NCI-H2227 treated with DMSO at 0.1 percent for 48 hours (cell line): ENCODE measurements at regions not wholly inside any gene's neighbourhood (a gene's known extent, or its start where the extent isn't known, plus 50 kb on each side); places are given as distances from the start of the nearest gene placed in this dataset.
"Not testable (repeated sequence)": the region's sequence is repeated elsewhere in the genome, so short reads cannot be mapped to it uniquely, and the experiment has no call there.

Experiments
- DNase-seq: peaks from one replicate; lab custom pipeline; 2025; lab: John Stamatoyannopoulos, UW

DNA sequence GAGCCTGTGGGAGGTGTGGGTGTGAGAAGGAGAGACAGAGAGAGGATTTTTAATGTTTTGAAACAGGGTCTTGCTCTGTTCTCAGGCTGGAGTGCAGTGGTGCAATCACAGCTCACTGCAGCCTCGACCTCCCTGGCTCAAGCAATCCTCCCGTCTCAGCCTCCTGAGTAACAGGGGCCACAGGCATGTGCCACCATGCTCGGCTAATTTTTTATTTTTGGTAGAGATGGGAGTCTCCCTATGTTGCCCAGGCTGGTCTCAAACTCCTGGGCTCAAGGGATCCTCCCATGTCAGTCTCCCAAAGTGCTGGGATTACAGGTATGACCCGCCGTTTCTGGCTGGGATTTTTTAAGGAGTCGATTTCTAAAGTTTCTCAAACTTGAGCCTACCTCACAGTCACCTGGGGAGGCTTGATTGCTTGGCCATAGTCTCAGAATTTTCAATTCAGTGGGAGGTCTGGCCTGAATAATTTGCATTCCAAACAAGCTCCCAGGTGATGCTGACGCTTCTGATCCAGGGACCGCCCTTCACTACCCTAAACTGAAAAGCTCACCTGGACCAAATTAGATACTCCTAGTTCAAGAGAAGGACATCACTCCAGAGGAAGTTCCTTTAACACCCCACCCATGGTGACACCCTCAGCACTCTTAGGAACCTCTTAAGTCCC, 70.8 kb upstream of the SLC1A4 start:
- no peak for DNase-seq

DNA sequence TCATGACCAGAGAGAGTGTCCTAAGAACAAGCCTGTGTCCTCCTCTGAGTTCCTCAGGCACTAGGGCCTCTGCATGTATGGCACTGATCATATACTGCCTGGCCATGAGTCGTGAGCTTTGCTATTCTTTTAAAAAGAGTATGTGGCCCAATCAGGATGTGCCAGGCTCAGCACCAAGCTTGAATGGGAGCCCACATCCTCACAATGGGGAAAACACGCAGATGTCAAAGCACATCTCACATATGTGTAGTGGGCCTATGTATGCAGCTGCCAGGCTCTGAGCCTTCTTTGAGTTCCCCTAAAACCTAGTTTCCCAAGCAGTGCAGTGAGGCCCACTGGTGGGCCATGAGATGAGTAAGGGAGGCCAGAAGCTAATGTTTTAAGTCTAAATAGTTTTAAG, 69.9 kb upstream of the SLC1A4 start:
- no peak for DNase-seq

DNA sequence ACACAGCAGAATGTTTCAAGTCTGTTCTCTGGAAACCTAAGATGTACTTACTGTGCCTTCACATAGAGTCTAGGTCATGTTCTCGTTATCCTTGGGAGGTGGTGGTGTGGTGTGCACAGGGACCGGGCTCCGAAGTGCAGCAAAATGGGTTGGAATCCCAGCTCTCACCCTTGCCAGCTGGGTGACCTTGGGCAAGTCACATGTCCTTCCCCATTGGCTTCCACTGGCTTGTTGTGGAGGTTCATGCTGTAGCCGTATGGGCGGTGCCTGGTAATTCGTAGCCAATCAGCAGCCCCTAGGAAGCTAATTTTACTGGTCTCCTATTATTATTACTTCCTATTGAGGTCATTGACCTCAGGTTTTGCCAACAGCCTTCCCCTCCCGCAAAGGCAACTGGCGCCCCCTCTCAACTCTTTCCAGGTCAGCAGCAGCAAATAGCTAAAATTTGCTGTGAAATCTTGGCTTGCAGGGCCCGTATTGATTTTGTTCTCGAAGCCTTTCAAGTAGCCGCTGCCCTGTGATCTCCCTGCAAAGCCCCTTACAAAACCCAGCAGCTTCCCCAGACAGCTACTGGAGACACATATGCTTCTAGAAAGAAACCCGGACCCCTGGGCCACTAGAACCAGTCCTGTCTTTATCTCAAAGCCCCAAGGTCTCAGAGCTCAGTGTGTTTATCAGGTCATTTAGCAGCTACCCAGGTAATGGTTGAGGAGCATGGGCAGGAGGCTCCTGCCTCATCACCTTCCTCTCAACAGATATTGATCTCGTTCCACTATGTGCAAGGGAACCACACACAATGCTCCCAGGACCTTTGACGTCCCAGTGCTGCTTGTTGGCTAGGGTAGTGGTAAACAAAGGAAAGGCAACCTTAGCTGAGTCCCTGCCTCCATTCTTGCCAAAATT, 66.5 kb upstream of the SLC1A4 start:
- DNase-seq, result no peak

DNA sequence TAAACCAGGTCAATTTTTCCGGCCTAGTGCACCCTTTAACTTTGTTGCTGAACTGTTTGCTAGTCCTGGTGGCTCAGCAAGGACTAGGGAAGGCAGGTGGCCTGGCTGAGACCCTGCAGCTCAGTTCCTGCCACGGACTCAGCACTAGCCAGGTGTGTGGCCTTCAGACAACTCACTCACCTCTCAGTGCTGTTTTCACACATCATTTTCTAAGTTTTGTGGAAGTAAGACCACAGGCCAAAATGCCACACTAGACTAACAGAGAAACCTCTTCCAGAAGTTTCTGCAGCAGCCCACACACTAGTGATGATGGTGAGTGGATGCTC, 65.9 kb upstream of the SLC1A4 start:
- no peak for DNase-seq

DNA sequence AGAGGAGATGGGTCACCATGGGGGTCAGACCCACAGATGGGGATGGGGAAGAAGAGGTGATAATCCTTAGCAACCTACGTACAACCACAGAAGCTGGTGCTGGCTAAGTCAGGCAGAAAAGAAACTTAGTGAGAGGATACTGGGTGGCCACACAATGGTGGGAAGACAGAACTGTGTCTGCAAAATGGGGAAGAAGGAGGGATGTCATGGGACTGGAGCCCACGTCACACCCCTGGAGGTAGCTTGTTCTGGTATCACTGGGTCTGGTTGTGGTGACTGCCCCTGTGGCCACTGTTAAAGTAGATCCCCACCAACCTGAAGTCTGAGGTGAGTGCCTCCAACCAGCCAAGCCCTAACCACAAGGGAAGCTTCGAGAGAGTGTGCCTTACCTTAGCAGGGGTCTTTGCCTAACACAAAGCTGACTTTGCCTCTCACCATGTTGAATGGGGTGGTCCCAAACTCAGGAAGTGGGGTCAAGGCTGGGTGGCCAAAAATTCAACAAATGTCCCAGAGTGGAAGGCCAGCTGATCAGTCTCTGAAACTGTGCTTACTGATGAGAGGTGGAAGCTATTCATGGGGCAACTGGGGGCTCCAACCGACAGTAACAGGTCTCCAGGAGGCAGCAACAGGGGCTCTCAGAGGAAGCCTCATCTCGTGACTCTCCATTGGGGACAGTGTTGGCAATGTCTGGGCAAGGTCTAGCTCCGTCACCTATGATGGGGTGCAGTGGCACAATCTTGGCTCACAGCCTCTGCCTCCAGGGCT, 64.8 kb upstream of the SLC1A4 start:
- DNase-seq, result no peak

DNA sequence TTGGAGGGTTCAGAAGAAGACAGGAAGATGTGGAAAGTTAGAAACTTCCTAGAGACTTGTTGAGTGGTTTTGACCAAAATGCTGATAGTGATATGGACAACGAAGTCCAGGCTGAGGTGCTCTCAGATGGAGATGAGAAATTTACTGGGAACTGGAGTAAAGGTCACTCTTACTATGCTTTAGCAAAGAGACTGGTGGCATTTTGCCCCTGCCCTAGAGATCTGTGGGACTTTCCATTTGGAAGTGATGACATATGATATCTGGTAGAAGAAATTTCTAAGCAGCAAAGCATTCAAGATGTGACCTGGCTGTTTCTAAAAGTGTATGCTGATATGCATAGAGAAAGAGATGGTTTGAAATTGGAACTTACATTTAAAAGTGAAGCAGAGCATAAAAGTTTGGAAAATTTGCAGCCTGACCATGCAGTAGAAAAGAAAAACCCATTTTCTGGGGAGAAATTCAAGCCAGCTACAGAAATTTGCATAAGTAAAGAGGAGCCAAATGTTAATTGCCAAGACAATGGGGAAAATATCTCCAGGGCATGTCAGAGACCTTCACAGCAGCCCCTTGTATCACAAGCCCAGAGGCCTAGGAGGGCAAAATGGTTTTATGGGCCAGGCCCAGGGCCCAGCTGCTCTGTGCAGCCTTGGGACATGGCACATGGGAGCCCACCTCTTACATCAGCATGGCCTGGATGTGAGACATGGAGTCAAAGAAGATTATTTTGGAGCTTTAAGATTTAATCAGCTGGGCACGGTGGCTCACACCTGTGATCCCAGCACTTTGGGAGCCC, 63.1 kb upstream of the SLC1A4 start:
- DNase-seq, result not testable (repeated sequence)

DNA sequence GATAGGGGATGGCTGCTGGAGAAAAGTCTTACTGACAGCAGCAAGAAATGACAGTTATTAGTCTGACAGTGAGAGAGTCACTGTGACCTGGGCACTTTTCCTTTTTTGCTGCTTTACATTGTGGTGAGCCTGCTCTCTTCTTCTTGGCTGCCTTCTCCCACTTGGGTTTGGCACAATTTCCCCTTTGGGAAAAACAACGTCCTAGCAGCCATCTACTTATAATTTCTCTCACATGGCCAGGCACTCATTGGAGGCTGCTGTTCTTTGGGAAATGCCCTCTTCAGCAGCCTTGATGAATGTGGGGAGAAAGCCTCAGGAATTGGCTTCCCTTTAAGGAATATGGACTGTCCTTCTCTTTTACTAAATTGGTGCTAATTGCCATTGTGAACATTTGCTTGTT, 60.4 kb upstream of the SLC1A4 start:
- no peak for DNase-seq

DNA sequence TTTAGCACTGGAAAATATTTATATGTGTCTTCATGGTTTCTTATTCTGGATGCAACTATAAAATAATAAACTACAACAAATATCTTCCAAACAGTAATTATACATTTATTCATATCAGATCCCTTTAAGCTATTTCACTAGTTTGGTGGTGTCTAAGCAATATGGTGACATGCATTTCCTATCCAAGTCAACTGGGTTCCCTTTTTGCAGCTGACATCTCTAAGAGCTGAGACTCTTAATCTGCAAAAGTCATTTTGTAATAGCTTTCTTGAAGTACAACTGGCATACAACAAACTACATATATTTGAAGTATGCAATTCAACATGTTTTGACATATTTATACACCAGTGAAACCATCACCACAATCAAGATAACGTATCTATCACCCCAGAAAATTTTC, 59.9 kb upstream of the SLC1A4 start:
- DNase-seq, result no peak

DNA sequence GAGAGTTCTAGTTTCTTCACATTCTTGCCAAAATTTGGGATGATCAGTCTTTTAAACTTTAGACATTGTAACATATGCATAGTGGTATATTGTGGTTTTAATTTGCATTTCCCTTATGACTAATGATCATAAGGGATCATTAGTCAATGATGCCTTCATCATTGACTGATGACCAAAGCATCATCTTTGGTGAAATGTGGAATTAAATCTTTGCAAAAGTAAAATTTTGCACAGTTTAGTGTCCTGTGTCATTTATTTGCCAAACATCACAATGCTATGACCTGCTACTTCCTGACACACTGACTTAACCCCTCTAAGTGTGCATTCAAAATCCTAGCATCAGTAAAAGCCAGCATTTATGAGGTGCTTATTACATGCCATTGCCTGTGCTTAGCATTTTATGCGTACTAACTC, 58.9 kb upstream of the SLC1A4 start:
- no peak for DNase-seq

DNA sequence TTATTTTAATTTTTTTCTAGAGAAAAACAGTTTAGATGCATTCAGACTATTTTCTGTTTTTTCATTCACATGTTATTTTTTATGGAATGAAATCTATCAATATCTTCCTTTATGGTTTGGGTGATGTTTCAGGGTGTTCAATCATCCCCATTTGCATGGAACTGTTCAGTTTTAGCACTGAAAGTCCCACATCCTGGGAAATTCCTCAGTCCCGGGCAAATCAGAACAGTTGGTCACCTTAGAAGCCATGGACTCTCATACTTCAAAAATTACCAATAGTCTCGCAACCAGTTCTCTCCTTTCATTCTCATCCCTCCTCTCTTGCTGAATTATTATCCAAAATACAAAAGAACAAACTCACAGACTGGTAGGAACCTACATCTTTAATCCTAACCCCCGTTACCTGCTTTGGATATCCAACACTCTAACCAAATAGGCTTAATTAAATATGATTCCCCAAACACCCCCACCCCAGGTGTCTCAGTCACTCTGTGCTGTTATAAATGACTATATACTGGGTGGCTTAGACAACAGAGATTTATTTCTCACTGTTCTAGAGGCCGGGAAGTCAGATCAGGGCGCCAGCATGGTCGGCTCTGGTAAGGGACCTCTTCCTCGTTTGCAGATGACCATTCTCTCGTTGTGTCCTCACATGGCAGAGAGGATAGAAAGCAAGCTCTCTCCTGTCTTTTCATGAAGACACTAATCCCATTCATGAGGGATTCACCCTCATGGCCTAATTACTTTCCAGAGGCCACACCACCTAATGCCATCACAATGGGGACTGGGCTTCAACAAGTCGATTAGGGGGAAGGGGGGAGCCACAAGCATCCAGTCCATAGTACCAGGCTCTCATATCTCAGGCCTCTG, 57.7 kb upstream of the SLC1A4 start:
- no peak for DNase-seq

DNA sequence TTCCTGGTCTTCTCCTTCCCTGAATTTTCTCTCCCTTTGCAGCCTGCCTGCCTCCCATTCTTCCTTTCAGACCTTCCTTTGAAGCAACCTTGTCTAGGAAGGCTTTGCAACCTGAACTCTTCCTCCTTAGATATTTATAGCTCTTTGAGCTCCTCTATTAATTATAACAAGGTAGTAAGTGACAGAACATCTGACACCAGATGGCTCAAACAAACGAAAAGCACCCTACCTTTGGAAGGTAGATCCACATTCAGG, 57.2 kb upstream of the SLC1A4 start:
- DNase-seq, result no peak

DNA sequence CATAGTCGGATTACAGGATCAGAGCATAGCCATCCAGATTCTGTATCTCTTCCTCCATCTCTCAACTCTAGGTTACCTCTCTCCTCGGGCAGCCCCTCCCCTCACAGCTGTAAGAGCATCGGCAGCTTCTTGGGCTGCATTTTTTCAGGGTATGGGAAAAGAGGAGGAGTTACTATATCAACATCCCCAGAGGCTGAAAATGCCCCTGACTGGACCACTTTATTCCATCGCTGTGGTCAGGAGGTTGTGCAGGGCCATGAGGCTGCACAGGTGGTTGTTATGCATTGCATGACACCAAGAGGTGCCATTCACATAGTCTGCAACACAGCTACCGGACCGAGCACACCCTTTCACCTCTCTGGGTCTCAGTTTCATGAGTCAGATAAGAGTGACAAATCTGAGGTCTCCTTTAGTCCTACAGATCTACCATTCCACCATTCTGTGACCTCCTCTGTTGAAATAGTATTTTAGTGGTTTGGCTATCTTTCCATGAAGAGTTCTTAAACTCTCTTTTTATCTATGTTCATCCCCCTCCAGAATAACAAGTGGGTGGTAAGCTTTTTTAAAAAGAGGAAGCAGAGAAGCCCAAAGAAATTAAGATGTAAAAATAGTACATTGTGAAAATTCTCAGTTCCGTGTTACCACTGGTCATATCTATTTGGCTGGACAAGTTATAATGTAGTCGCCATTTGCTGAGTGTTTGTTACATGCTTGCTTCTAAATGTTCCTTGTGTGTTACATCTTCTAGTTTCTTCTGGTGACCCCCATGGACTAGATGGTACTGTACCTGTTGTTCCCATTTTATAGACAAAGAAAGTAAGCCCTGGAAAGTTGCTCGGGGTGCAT, 56.6 kb upstream of the SLC1A4 start:
- no peak for DNase-seq

DNA sequence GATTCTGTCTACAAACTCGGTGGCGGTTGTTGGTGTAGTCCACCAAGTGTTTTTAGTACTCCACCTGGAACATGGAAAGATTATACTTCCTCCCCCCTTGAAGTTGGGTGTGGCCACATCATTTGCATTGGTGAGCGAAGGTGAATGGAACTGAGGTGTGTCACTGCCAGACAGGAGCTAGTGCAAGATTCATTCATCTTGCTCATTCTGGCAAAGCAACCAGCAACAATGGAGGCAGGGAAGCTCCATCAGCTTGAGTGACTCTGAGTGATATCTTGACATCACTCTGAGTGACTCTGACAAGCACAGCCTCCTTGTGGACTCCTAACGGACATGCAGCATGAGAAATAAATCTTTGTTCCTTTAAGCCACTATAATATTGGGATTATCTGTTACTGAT, 54.7 kb upstream of the SLC1A4 start:
- no peak for DNase-seq

DNA sequence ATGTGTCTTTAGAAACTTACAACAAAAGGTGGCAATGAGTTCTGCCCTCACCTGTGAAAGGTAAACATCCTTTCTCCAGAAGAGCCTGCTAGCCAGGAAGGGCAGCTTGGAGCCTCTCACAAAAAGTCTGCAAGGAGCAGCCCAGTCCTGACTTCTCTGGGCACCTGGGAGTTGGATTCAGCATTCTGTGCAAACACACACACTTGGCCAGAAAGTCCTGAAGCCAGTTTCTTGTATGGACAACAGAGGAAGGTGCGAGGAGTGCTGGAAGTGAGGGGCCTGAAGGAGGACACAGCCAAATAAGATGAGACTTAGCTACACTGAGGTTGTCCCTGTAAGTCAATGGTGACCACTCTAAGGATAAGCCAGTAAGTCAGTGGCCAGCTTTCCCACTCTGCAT, 52.4 kb upstream of the SLC1A4 start:
- no peak for DNase-seq

DNA sequence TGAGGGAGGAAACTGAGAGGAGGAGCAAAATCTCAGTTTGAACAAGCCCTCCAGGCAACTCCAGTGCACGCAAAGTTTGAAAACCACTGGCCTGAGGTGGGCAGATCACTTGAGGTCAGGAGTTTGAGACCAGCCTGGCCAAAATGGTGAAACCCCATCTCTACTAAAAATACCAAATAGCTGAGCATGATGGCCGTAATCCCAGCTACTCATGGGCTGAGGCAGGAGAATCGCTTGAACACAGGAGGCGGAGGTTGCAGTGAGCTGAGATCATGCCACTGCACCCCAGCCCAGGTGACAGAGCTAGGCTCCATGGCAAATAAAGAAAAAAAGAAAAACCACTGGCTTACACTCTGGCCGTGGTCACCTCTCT, 51.9 kb upstream of the SLC1A4 start:
- DNase-seq, result not testable (repeated sequence)

DNA sequence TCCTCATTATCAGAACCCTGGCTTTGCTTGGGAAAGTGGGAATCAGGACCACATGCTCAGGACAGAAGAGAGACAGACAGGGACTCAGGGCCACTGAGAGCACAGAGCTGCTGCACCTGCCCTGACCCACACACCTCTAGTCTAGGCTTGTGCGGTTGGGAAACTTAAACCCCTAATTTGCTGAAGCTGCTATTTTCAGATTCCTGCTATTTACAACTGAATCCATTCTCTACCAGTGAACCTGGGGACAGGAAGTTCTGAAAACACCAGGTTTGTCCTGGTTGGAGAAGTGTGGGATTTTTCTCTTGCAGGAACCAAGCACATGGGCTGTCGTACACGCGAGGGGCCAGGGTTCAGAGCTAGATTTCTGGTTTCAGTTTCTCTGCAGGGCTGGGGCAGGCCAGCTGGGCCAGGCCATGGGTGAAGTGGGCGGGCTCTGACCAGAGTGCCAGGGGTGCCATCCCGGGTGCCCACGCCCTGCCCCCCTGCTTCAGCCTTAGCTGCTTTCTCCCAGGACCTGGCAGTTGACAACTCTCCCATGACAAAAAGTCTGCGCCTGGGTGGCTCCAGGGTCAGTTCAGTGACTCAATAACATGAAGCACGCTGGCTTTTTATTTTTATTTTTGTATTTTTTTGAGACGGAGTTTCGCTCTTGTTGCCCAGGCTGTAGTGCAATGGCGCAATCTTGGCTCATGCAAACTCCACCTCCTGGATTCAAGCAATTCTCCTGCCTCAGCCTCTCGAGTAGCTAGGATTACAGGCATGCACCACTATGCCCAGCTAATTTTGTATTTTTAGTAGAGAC, 51.3 kb upstream of the SLC1A4 start:
- no peak for DNase-seq

DNA sequence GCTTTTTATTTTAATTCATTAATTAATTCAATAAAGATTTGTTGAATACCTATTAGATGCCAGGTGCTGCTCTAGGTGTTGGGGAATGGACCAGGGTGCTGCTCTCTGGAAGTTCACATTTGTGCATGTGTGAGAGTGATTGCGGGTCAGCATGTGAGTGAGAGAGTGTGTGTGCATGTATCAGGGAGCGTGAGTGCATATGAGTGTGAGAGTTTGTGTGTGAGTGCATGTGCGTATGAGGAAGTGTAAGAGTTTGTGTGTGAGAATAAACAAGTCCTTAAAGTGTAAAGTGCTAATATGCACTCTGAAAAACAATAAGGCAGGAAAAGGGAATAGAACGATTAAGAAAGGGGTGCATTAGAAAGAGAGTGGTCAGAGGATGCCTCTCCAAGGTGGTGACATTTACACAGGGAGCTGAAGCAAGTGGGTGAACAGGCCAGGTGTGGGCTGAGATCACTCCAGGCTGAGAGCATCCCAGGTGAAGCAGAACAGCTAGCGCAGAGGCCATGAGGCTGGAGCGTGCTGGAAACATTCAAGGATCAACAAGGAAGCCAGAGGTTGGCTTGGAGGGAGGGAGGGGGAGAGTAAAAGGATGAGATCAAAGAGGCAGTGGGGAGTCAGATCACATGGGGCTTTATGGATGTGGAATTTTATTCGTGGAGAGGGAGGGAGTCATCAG, 50.5 kb upstream of the SLC1A4 start:
- DNase-seq, result no peak

DNA sequence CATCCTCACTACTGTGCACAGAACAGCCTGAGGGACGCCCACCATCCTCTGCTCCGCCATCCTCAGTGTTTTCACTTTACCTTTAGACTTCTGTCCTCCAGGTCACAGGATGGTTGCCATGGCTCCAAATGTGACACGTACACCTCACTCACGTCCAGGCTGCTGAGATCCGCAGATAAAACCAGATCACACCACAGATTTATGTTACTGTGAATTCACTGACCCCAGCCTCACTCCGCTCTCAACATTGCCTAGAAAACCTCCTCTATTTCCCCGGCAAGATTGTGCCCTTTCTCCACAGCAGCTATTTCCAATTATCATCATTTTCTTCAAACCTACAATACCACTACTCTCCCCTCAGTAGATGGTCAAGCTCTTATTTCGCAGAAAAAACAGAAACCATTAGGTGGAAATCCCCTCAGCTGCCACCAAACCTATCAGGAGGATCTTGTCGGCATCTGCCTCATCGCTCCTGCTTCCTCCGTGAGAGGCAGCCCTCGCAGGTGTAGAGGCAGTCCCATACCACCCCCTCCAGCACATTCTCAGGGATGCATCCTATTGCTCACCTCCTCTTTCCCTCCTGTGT, 49.8 kb upstream of the SLC1A4 start:
- DNase-seq, result no peak
